ENCODE measurements at regions not wholly inside any gene's neighbourhood (a gene's known extent, or its start where the extent isn't known, plus 50 kb on each side); places are given as distances from the start of the nearest gene placed in this dataset.

DNA sequence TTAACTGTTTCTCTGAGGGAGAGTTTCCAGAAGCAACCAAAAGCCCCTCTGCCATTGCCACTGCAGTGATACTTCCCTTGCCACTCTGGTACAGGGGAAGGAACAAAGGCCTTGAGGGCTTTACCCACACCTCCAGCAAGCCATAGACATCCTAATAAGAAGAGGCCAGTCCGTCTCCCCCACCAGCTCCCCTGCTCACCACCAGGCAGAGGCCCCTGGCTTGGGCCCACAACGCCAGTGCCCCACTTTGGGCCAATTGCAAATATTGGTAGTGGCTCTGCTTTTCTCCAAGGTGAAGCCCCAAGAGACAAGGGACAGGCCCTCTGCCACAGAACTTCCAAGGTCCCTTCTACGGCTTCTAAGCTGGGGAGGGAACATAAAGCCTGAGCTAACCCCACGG lies 833.0 kb downstream of the DACH1 start:
- no peak overlapping the region for H3K27ac ChIP-seq
- intact Hi-C loops (cut with DNase I), result no loop called here
- no peaks in the 10 kb centered on the region for H3K36me3 ChIP-seq
- WGBS, 2 donors, result 89 to 90% methylated on average over 4 of the region's 4 CpGs
- H3K4me3 ChIP-seq, result no peak overlapping the region
- no peaks in the 10 kb centered on the region for H3K9me3 ChIP-seq
- no peaks in the 10 kb centered on the region for H3K4me1 ChIP-seq
- no peaks in the 10 kb centered on the region for H3K27me3 ChIP-seq
- DNase-seq, result no peak
- no peak for TF ChIP-seq POLR2A (IDR thresholded peaks at IDR 0.05)
- TF ChIP-seq, protein P1, sequence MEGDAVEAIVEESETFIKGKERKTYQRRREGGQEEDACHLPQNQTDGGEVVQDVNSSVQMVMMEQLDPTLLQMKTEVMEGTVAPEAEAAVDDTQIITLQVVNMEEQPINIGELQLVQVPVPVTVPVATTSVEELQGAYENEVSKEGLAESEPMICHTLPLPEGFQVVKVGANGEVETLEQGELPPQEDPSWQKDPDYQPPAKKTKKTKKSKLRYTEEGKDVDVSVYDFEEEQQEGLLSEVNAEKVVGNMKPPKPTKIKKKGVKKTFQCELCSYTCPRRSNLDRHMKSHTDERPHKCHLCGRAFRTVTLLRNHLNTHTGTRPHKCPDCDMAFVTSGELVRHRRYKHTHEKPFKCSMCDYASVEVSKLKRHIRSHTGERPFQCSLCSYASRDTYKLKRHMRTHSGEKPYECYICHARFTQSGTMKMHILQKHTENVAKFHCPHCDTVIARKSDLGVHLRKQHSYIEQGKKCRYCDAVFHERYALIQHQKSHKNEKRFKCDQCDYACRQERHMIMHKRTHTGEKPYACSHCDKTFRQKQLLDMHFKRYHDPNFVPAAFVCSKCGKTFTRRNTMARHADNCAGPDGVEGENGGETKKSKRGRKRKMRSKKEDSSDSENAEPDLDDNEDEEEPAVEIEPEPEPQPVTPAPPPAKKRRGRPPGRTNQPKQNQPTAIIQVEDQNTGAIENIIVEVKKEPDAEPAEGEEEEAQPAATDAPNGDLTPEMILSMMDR (IDR thresholded peaks at IDR 0.05), result no peak
- TF ChIP-seq POLR2AphosphoS5 (IDR thresholded peaks at IDR 0.05), result no peak
- TF ChIP-seq EP300 (IDR thresholded peaks at IDR 0.05), result no peak

DNA sequence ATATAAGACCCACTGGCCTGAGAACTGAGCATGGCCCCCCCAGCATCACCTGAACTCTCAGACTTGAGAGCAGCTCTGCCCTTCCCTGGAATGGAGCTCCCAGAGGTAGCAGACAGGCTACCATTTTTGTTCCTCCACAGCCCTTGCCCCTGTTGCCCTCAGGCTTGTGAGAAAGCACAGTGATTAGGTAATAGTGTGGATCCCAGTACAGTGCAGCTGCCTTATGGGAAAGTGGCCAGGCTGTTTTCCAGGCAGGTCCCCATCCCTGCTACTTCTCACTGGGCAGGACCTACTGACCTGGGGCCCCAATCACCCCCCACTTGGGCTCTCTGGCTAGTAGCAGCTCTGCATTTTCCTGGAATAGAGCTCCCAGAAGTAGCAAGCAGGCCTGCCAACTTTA lies 834.0 kb downstream of the DACH1 start:
- no peak for TF ChIP-seq EP300 (IDR thresholded peaks at IDR 0.05)
- no peak for TF ChIP-seq POLR2A (IDR thresholded peaks at IDR 0.05)
- TF ChIP-seq, protein P1 (IDR thresholded peaks at IDR 0.05), result no peak
- no peak for TF ChIP-seq POLR2AphosphoS5 (IDR thresholded peaks at IDR 0.05)

DNA sequence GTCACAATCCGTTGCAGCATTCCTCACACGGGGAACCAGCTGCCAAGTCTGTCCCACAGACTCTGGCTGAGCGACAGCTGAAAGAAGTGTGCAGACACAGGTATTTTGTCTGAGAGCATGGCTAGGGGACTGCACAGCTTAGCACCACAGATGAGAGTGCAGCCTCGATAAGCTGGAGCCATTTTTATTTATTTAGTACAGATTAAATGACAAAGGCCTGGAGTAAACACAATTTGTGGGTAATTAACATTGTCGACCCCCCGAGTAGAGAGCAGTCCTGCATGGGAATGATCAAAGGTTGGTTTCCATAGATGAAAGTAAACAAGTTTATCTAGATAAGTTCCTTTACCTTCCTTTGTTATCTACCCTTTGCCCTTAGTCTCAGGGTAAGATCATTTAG lies 836.2 kb downstream of the DACH1 start:
- intact Hi-C loops (cut with DNase I), result no loop called here
- 41 to 59% methylated on average over 6 of the region's 6 CpGs for WGBS, 2 donors
- TF ChIP-seq POLR2A (IDR thresholded peaks at IDR 0.05) (no peak), EP300 (IDR thresholded peaks at IDR 0.05) (no peak), POLR2AphosphoS5 (IDR thresholded peaks at IDR 0.05) (no peak)
- TF ChIP-seq, protein P1 (IDR thresholded peaks at IDR 0.05), result no peak
- peaks cover 0 to 8% (median 0%) of the 10 kb centered on the region in 4 donors for H3K9me3 ChIP-seq
- H3K27me3 ChIP-seq, result no peaks in the 10 kb centered on the region
- no peaks in the 10 kb centered on the region for H3K36me3 ChIP-seq
- H3K4me3 ChIP-seq, result no peak overlapping the region
- DNase-seq, result no peak
- H3K4me1 ChIP-seq, result no peaks in the 10 kb centered on the region
- no peak overlapping the region for H3K27ac ChIP-seq

More for the DNA sequence above, 834.0 kb downstream of the DACH1 start:
- intact Hi-C loops (cut with DNase I), result no loop called here
- Histone ChIP-seq H3K9me3 (peaks cover 0 to 2% (median 0%) of the 10 kb centered on the region in 4 donors), H3K27me3 (no peaks in the 10 kb centered on the region), H3K4me3 (no peak overlapping the region), H3K36me3 (no peaks in the 10 kb centered on the region), H3K4me1 (no peaks in the 10 kb centered on the region), H3K27ac (no peak overlapping the region)
- no peak for DNase-seq

DNA sequence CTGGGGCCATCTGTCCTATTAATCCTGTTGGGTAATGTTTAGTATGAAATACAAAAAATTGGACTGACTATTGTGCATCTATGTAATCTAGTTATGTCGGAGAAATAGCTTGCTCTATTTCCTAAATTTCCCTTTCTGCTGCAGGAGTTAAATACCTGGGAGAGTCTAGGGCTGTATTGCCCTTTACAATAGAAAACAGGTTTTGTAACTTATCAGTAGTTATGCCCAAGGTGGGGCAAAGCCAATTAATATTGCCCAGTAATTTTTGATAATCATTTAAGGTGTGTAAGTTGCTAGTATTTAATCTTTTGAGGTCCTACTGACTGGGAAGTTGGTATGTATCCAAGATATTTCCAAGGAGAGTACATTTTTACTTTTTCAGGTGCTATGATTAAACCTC lies 838.1 kb downstream of the DACH1 start:
- Histone ChIP-seq H3K27me3 (no peaks in the 10 kb centered on the region), H3K27ac (no peak overlapping the region), H3K9me3 (peaks cover 0 to 8% (median 0%) of the 10 kb centered on the region in 4 donors), H3K4me1 (no peaks in the 10 kb centered on the region), H3K4me3 (no peak overlapping the region), H3K36me3 (no peaks in the 10 kb centered on the region)
- intact Hi-C loops (cut with DNase I), result no loop called here
- WGBS, 2 donors, result 91 to 94% methylated on average over 1 of the region's 1 CpG
- TF ChIP-seq, protein P1 (IDR thresholded peaks at IDR 0.05), result no peak
- TF ChIP-seq EP300 (IDR thresholded peaks at IDR 0.05) (no peak), POLR2A (IDR thresholded peaks at IDR 0.05) (no peak), POLR2AphosphoS5 (IDR thresholded peaks at IDR 0.05) (no peak)
- DNase-seq, result no peak

DNA sequence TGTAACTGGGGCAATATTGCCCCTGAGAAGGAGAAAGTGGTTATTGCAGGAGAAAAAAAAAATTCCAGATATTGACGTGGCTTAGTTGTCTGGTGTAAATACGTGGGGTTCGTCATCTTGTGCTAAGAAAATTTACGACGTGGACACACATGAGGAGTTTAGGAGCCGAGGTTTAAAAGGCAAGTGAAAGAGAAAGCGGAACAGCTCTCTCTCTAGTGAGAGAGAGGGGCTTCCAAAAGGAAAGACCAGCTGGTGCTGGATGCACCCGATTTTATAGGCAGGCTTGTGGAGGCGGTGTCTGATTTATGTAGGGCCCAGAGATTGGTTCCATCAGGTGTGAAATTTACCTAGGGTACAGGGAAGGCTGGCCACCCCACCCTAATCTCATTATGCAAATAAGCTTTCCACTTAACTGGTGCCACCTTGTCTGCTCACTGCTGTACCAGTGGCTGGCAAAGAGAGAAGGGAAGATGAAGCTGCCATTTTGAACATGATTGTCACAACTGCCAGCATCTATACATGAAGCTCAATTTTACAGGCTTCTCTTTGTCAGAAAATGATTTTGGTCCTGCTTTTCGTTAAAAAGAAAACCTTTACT lies 845.1 kb downstream of the DACH1 start:
- TF ChIP-seq EP300 (IDR thresholded peaks at IDR 0.05), result no peak
- no peak for TF ChIP-seq POLR2AphosphoS5 (IDR thresholded peaks at IDR 0.05)
- TF ChIP-seq POLR2A (IDR thresholded peaks at IDR 0.05), result no peak
- TF ChIP-seq, protein P1 (IDR thresholded peaks at IDR 0.05), result no peak
- Histone ChIP-seq H3K27ac (no peak overlapping the region), H3K9me3 (peaks cover 0 to 3% (median 0%) of the 10 kb centered on the region in 4 donors), H3K4me1 (no peaks in the 10 kb centered on the region), H3K4me3 (no peak overlapping the region), H3K27me3 (no peaks in the 10 kb centered on the region), H3K36me3 (no peaks in the 10 kb centered on the region)
- intact Hi-C loops (cut with DNase I), result no loop called here
- DNase-seq, result no peak
- WGBS, 2 donors, result 41 to 57% methylated on average over 10 of the region's 10 CpGs

Measured in sigmoid colon (tissue), 6 donors.